AG09319 (cell line): ENCODE measurements at regions not wholly inside any gene's neighbourhood (a gene's known extent, or its start where the extent isn't known, plus 50 kb on each side); places are given as distances from the start of the nearest gene placed in this dataset.

Experiments
- DNase-seq: peaks from one replicate; pipeline ENCODE4 v3.0.0-alpha.2; 2010; ENCODE audit warnings: low read depth; ENCODE audit errors: extremely low read depth
- TF ChIP-seq, protein P1 (sequence below): IDR thresholded peaks from 2 replicates; pipeline ENCODE4 v1.5.1; 2011; ENCODE audit warnings: low read depth, mild to moderate bottlenecking, inconsistent platforms, low read length, moderate library complexity

DNA sequence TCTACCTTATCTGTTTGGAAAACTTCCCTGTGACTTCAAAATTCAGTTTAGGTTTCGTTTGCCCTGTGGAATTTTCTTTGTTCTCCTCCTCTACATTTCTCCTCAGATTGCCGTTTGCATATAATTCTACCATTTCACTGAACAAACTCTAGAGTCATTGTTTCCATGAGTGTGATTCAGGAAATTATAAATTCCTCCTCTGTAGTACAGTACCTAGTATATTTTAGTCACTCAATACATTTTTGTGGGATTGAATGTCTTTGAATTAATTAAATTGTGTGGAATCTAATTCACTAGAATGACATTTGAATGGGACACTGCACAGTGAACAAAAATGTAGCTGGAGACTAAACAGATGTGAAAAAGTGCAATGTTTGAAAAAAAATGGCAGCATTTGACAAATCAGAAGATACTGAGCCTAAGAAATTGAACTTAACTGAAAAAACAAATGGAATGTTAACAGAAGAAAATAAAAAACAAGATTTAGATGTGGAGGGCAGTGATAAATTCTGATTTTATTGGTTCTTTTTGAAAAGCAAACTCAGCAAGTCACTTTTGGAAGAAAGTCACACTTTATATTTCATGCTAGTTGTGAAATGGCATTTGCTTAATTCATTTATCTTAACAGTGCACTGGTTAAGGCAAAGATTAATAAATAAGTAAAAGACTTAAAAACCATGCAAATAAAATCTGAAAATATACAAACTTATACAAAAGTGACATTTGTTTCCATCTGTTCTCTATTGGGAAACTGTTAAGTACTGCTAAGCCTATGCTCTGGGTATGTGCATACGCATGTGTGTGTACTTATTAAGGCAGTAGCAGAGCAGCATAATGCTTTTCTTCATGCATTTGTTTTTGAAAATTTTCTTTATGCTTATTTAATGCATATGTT lies 512.3 kb downstream of the FAT4 start:
- TF ChIP-seq, protein P1, sequence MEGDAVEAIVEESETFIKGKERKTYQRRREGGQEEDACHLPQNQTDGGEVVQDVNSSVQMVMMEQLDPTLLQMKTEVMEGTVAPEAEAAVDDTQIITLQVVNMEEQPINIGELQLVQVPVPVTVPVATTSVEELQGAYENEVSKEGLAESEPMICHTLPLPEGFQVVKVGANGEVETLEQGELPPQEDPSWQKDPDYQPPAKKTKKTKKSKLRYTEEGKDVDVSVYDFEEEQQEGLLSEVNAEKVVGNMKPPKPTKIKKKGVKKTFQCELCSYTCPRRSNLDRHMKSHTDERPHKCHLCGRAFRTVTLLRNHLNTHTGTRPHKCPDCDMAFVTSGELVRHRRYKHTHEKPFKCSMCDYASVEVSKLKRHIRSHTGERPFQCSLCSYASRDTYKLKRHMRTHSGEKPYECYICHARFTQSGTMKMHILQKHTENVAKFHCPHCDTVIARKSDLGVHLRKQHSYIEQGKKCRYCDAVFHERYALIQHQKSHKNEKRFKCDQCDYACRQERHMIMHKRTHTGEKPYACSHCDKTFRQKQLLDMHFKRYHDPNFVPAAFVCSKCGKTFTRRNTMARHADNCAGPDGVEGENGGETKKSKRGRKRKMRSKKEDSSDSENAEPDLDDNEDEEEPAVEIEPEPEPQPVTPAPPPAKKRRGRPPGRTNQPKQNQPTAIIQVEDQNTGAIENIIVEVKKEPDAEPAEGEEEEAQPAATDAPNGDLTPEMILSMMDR = no peak
- no peak for DNase-seq

DNA sequence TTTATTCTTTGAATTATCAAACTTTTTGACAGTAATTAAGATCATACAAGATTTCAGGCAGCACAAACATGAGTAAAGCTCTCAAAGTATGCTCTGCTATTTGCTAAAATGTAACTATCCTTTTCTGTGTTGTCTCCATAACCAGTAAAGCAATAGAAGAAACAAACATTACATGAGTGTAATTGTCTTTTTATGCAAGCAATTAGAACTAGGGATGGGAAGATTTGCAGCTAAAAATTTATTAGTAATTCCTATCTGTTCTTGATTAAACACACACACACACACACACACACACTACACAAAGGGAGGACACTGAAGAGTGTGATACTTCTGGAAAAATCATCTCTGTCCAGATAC lies 512.9 kb downstream of the FAT4 start:
- TF ChIP-seq, protein P1 = no peak
- DNase-seq = no peak

DNA sequence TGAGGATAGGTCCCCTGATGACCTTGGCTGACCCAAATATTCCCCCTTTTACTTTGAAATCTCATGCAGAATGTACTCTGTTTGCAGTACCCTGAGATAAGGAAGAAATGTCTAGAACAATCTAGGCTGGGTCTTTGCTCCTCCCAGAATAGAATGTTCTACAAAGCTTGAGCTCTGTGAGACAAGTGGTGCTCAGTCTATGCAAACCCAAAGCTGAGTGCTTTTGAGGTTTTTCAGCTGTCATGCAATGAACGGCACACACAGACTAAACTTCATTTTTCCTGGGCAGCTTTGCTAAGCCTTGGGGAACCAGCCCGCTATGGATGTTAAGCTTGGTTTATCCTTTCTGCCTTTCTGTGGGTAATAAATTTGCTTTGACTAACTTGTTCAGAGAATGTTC lies 513.6 kb downstream of the FAT4 start:
- TF ChIP-seq, protein P1 = no peak
- DNase-seq = no peak

DNA sequence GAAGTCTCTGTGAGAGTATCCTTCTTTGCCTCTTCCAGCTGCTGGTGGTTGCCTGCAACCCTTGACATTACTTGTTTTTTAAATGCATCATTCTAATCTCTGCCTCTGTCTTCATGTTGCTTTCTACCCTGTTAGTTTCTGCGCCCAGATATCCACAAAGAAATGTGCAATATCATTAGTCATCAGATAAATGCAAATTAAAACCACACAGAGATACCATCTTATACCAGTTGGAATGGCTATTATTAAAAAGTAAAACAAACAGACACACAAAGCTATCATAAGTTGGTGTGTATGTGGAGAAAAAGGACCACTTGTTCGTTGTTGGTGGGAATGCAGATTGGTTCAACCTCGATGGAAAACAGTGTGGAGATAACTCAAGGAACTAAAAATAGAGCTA lies 517.4 kb downstream of the FAT4 start:
- DNase-seq = no peak
- TF ChIP-seq, protein P1 = no peak

DNA sequence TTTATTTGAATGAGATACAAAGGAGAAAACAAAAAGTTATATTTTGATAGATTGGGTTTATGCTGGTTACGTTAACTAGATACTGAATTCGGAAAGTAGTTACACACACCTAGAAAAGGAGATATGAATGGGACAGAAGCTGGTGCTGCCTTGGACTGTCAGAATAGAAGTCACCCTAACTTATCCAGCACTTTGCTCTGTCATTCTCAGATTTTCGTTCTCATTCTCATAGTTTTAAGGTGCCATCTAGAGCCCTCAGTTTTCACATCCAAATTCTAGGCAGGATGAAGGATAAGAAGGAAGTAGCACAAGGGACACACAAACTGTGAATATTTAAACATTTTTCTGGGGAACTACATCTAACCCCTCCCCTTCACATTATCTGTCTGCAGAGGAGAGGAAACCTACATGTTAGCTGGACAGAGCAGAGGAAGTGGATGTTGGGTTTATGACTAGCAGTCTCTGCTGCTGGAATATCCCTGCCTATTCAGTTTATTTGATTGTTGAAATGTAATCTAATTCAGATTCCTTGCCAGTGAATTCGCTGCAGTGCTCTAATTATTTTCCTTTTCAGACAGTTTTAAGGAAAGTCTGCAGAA lies 521.9 kb downstream of the FAT4 start:
- no peak for DNase-seq
- TF ChIP-seq, protein P1 = no peak

DNA sequence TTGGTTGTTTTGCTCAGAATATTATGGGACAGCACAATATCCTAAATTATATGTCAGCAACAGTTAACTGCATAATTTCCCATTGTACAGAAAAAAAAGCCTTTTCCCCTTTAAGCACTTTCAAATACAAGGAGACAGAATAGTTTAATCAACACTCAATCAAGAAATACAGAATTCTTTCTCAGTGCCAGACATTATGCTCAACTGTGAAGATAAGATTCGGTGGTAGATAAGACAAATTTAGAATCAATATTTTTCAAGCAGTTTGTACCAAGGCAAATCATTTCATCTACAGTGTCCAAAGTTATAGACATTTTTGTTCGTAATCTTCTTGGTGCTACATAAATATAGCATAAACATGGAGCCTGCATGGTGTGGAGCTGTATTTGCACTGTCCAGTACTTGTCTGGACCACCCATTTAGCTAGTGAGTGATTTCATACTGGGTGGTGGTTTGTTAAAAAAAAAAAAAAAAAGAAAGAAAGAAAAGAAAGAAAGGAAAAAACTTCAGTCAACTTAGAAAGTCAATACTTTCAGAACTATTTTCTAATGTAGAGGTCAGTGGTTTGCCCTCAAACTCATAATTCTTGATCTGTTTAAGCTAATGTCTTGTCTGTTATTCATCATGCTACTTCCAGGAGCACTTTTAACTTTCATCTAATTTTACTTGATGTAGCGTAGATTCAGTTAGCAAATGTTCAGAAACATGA lies 522.9 kb downstream of the FAT4 start:
- TF ChIP-seq, protein P1 = no peak
- DNase-seq = no peak

DNA sequence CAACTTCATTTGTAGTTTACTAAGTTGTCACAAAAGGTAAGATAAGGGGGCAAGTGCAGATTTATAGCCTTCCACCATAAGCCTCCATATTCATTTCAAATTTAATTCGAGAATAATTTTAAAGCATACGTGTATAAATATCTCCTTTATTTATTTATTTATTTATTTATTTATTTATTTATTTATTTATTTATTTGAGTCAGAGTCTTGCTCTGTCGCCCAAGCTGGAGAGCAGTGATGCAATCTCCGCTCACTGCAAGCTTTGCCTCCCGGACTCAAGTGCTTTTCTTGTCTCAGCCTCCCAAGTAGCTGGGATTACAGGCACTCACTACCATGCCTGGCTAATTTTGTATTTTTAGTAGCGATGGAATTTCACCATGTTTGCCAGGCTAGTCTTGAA lies 523.4 kb downstream of the FAT4 start:
- TF ChIP-seq, protein P1 = no peak
- DNase-seq = no peak
